NCI-H82 (cell line): ENCODE measurements at regions not wholly inside any gene's neighbourhood (a gene's known extent, or its start where the extent isn't known, plus 50 kb on each side); places are given as distances from the start of the nearest gene placed in this dataset.
A peak's percentile ranks its signal among the peaks of the same experiment; 100 is the strongest.

ENCODE experiments used
- DNase-seq: peaks from one replicate; lab custom pipeline; 2025; lab: John Stamatoyannopoulos, UW

GRCh38 chr1:232194424-232194823 is 435.5 kb downstream of the SIPA1L2 start:
- no peak for DNase-seq

GRCh38 chr1:232193451-232193783 is 436.5 kb downstream of the SIPA1L2 start:
- DNase-seq, result peak; percentile 27

- DNase-seq, result no peak
These were observed 437.0 kb downstream of the SIPA1L2 start for GRCh38 chr1:232192781-232193450.

- no peak for DNase-seq
These were observed 438.4 kb downstream of the SIPA1L2 start for GRCh38 chr1:232191560-232191959.

- DNase-seq, result no peak
These were observed 441.6 kb downstream of the SIPA1L2 start for GRCh38 chr1:232188318-232188717.

GRCh38 chr1:232186931-232187330 is 443.0 kb downstream of the SIPA1L2 start:
- DNase-seq, result peak; percentile 60

- DNase-seq, result no peak
These were observed 445.1 kb downstream of the SIPA1L2 start for GRCh38 chr1:232184561-232185530.

GRCh38 chr1:232183802-232184201 is 446.1 kb downstream of the SIPA1L2 start:
- DNase-seq, result no peak

GRCh38 chr1:232183266-232183800 is 446.6 kb downstream of the SIPA1L2 start:
- no peak for DNase-seq

GRCh38 chr1:232182236-232182635 is 447.7 kb downstream of the SIPA1L2 start:
- DNase-seq, result no peak

GRCh38 chr1:232180779-232181136 is 449.2 kb downstream of the SIPA1L2 start:
- DNase-seq, result no peak

- DNase-seq, result no peak
These were observed 449.8 kb downstream of the SIPA1L2 start for GRCh38 chr1:232179896-232180778.

- DNase-seq, result no peak
These were observed 451.7 kb downstream of the SIPA1L2 start for GRCh38 chr1:232178191-232178590.

GRCh38 chr1:232177438-232177837 is 452.5 kb downstream of the SIPA1L2 start:
- DNase-seq, result no peak

- no peak for DNase-seq
These were observed 453.7 kb downstream of the SIPA1L2 start for GRCh38 chr1:232176222-232176621.

- DNase-seq, result peak; percentile 94
These were observed 455.6 kb downstream of the SIPA1L2 start for GRCh38 chr1:232174306-232174705.

- no peak for DNase-seq
These were observed 457.4 kb downstream of the SIPA1L2 start for GRCh38 chr1:232172563-232172962.

GRCh38 chr1:232170909-232171308 is 459.0 kb downstream of the SIPA1L2 start:
- DNase-seq, result no peak

GRCh38 chr1:232169436-232169835 is 460.5 kb downstream of the SIPA1L2 start:
- DNase-seq, result no peak

GRCh38 chr1:232168508-232168907 is 461.4 kb downstream of the SIPA1L2 start:
- no peak for DNase-seq

- no peak for DNase-seq
These were observed 463.0 kb downstream of the SIPA1L2 start for GRCh38 chr1:232166942-232167341.
